Stomach smooth muscle (tissue), 2 donors: ENCODE measurements at regions not wholly inside any gene's neighbourhood (a gene's known extent, or its start where the extent isn't known, plus 50 kb on each side); places are given as distances from the start of the nearest gene placed in this dataset.

Experiments used
- H3K27ac ChIP-seq: one replicate; pipeline ENCODE4 v1.7.0; 2013; ENCODE audit warnings: mild to moderate bottlenecking, low read length, inconsistent platforms
- H3K27me3 ChIP-seq, 2 donors: one replicate each; pipeline ENCODE4 v1.7.0; 2013; ENCODE audit warnings: low read length in 2 of 2; ENCODE audit not compliant: insufficient read depth in 2 of 2, control insufficient read depth in 1 of 2
- H3K36me3 ChIP-seq, 2 donors: one replicate each; pipeline ENCODE4 v1.7.0; 2013; ENCODE audit warnings: low read length in 2 of 2; ENCODE audit not compliant: control insufficient read depth in 2 of 2, insufficient read depth in 2 of 2
- H3K4me1 ChIP-seq: one replicate; pipeline ENCODE4 v1.7.0; 2013; ENCODE audit warnings: low read length; ENCODE audit not compliant: control insufficient read depth, insufficient read depth
- H3K4me3 ChIP-seq, 2 donors: one replicate each; pipeline ENCODE4 v1.7.0; 2013; ENCODE audit warnings: low read length in 2 of 2
- H3K9ac ChIP-seq, 2 donors: one replicate each; pipeline ENCODE4 v1.7.0; 2013; ENCODE audit warnings: low read length in 2 of 2, mild to moderate bottlenecking in 1 of 2
- H3K9me3 ChIP-seq, 2 donors: one replicate each; pipeline ENCODE4 v1.7.0; 2013; ENCODE audit warnings: low read length in 2 of 2; ENCODE audit not compliant: control insufficient read depth in 2 of 2
- donor health status: healthy.
- donor health status: Pancreatic carcinoma.

- Histone ChIP-seq H3K27me3 (no peaks in the 10 kb centered on the region), H3K36me3 (no peaks in the 10 kb centered on the region), H3K9me3 (no peaks in the 10 kb centered on the region), H3K27ac (no peak overlapping the region), H3K4me1 (no peaks in the 10 kb centered on the region), H3K4me3 (no peak overlapping the region), H3K9ac (no peak overlapping the region)
These were observed 1162.6 kb upstream of the C9orf72 start for GRCh38 chr9:28735738-28736342.

DNA sequence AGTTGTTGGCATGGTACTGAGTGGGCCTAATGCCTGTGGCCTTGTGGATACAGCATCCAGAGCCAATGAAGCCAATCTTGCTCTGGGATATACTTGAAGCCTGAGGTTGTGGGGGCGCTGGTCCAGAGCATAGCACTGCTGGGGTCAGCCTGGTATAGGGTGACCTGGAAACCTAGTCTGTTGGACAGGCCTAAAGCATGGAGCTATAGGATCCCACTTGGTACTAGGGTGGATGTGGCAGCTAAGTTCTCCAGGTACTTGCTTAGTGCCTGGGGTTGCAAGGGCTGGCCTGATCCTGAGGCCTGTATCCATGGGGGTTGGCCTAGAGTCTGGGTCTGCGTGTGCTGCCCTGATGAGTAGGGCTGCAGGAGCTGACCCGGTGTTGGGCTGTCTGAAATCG, 1168.2 kb upstream of the C9orf72 start:
- H3K9me3 ChIP-seq: no peaks in the 10 kb centered on the region
- no peak overlapping the region for H3K4me3 ChIP-seq
- no peaks in the 10 kb centered on the region for H3K4me1 ChIP-seq

DNA sequence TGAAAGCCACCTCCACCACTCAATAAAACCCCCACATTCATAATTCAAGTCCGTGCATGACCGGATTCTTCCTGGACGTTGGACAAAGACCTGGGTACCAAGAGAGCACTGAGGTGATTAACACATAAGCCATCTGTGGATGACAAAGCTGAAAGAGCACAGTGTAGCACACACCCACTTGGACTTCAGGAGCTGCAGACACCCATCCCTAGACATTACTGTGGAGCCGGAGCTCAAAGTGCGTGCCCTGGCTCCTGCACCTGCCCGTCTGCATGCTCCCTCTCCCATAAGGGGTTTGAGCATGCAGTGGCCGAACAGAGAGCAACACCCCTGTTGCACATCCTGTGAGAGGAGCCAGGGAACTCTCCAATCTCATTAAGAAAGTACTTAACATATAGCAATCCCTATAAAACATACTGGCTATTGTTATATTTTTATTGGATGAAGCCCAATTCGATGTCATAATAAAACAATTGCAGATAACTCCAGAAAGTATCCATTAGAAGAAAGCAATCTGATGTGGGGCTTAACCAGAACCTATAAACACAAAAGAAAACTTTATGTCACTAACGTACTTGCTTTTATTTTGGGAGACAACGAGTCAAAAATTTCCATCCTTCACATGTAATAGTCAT, 1174.2 kb upstream of the C9orf72 start:
- no peaks in the 10 kb centered on the region for H3K9me3 ChIP-seq
- H3K36me3 ChIP-seq: no peaks in the 10 kb centered on the region
- H3K9ac ChIP-seq: no peak overlapping the region
- no peaks in the 10 kb centered on the region for H3K27me3 ChIP-seq
- no peaks in the 10 kb centered on the region for H3K4me1 ChIP-seq
- H3K27ac ChIP-seq: no peak overlapping the region
- no peak overlapping the region for H3K4me3 ChIP-seq

More for the DNA sequence above, 1168.2 kb upstream of the C9orf72 start:
- no peaks in the 10 kb centered on the region for H3K27me3 ChIP-seq
- H3K27ac ChIP-seq: no peak overlapping the region
- H3K36me3 ChIP-seq: no peaks in the 10 kb centered on the region
- no peak overlapping the region for H3K9ac ChIP-seq

DNA sequence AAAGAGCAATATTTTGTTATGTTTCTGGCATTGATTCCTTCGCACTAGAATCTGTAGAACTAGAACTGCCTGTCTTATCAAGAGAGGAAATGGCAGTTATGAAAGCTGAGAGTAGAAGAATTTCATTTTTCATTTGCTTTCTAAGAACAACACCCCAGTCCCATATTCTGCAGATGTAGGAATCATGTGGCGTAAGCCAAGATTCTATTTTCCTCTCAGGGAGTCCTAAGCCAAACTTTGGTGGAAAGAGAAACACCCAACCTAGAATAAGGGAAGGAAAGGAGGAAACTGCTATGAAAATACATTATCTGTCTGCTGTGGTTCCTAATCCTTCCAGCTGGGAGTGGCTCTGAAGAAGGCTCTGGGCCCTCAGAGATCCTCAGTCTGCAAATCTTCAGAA, 1176.9 kb upstream of the C9orf72 start:
- no peaks in the 10 kb centered on the region for H3K9me3 ChIP-seq
- no peaks in the 10 kb centered on the region for H3K36me3 ChIP-seq
- no peaks in the 10 kb centered on the region for H3K27me3 ChIP-seq
- no peaks in the 10 kb centered on the region for H3K4me1 ChIP-seq
- no peak overlapping the region for H3K27ac ChIP-seq
- H3K4me3 ChIP-seq: no peak overlapping the region
- H3K9ac ChIP-seq: no peak overlapping the region

DNA sequence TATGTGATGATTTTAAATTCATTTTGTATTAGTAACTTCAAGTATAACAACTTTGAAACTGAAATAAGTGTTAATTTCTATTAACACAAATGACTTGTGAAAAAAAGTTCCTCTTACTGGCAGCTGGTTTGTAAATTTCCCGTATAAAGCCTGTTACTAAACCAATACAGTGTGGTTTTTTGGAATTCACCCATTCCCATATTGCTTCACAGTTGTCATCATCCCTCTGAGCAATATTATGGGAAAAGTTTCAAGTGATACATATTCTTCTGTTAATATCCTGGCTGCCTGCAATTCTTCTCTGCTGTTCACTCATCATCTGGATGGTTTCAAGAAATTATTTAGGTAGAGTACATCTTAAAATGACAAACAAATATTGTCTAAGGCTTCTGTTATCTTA, 1185.1 kb upstream of the C9orf72 start:
- H3K9me3 ChIP-seq: no peaks in the 10 kb centered on the region
- H3K9ac ChIP-seq: no peak overlapping the region
- H3K27me3 ChIP-seq: no peaks in the 10 kb centered on the region
- H3K4me1 ChIP-seq: no peaks in the 10 kb centered on the region
- H3K36me3 ChIP-seq: no peaks in the 10 kb centered on the region
- H3K27ac ChIP-seq: no peak overlapping the region
- H3K4me3 ChIP-seq: no peak overlapping the region

GRCh38 chr9:28758971-28759370, 1185.7 kb upstream of the C9orf72 start:
- Histone ChIP-seq H3K27me3 (no peaks in the 10 kb centered on the region), H3K9me3 (no peaks in the 10 kb centered on the region), H3K27ac (no peak overlapping the region), H3K36me3 (no peaks in the 10 kb centered on the region), H3K4me1 (no peaks in the 10 kb centered on the region), H3K4me3 (no peak overlapping the region), H3K9ac (no peak overlapping the region)

DNA sequence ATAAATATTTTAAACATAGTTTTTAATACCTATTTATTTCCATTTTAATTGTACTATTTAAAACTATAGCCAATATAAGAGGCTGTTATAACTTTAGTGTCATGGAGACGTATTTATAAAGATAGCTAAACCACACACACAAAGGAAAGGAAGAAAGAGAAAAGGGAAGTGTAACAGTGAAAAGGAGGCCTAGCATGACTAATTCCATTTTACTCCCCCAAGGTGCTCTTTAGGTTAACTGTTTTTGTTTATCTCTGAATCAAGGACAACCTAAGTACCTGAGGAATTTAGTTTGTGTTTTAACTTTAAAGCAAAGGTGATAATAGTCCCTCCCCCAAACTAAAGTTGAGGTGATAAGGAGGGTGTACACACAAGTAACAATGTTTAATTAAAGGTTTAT, 1188.9 kb upstream of the C9orf72 start:
- Histone ChIP-seq H3K36me3 (no peaks in the 10 kb centered on the region), H3K4me1 (no peaks in the 10 kb centered on the region), H3K9ac (no peak overlapping the region), H3K4me3 (no peak overlapping the region), H3K9me3 (no peaks in the 10 kb centered on the region), H3K27ac (no peak overlapping the region), H3K27me3 (no peaks in the 10 kb centered on the region)

GRCh38 chr9:28764532-28764931, 1191.3 kb upstream of the C9orf72 start:
- H3K4me3 ChIP-seq: no peak overlapping the region
- no peaks in the 10 kb centered on the region for H3K9me3 ChIP-seq
- no peaks in the 10 kb centered on the region for H3K36me3 ChIP-seq
- H3K27ac ChIP-seq: no peak overlapping the region
- no peaks in the 10 kb centered on the region for H3K27me3 ChIP-seq
- no peaks in the 10 kb centered on the region for H3K4me1 ChIP-seq
- no peak overlapping the region for H3K9ac ChIP-seq

DNA sequence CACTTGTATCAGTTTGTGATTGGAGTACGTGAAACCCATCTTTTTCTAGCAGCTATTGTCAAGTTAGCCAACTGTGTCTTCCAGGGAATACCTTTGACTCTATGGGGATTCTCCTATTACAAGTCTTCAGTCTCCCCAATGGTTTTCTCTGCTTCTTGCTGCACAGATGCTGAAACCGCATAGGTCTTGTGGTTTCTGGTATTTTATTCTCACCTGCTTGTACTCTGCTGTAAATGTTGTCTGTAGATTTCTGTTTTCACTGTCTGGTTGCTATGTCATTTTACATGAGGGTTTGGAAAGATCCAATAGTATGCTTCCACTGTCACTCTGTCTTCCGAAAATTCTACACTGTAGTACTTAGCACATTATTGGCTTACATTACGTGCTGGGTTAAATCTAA, 1196.9 kb upstream of the C9orf72 start:
- no peak overlapping the region for H3K27ac ChIP-seq

DNA sequence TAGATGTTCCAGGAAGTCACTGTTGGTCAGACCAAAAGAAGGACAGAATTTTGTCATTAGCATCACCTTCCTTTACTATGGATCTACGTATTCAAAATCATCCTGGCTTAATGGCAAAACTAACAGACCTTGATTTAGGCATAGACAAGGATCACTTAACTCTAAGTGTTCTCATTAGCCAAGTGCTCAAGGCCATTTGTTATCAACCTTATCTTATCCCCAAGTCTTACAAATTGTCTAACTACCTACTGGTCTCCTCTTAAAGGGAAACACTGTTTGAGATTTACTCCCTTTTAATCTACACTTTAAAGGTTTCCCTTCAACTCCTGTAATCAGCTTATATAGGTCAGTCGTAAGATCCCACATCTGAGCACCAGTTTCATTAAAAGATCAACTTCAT, 1197.5 kb upstream of the C9orf72 start:
- no peak overlapping the region for H3K9ac ChIP-seq
- H3K4me1 ChIP-seq: no peaks in the 10 kb centered on the region

More for the DNA sequence above, 1196.9 kb upstream of the C9orf72 start:
- H3K9me3 ChIP-seq: no peaks in the 10 kb centered on the region
- no peaks in the 10 kb centered on the region for H3K36me3 ChIP-seq
- no peak overlapping the region for H3K9ac ChIP-seq
- H3K4me3 ChIP-seq: no peak overlapping the region
- H3K4me1 ChIP-seq: no peaks in the 10 kb centered on the region
- no peaks in the 10 kb centered on the region for H3K27me3 ChIP-seq

GRCh38 chr9:28774433-28775235, 1201.4 kb upstream of the C9orf72 start:
- H3K9me3 ChIP-seq: no peaks in the 10 kb centered on the region

More for the DNA sequence above, 1197.5 kb upstream of the C9orf72 start:
- Histone ChIP-seq H3K4me3 (no peak overlapping the region), H3K27ac (no peak overlapping the region), H3K27me3 (no peaks in the 10 kb centered on the region), H3K9me3 (no peaks in the 10 kb centered on the region), H3K36me3 (no peaks in the 10 kb centered on the region)

More at GRCh38 chr9:28774433-28775235, 1201.4 kb upstream of the C9orf72 start:
- no peaks in the 10 kb centered on the region for H3K4me1 ChIP-seq
- H3K27me3 ChIP-seq: no peaks in the 10 kb centered on the region
- no peaks in the 10 kb centered on the region for H3K36me3 ChIP-seq
- H3K9ac ChIP-seq: no peak overlapping the region
- no peak overlapping the region for H3K27ac ChIP-seq
- H3K4me3 ChIP-seq: no peak overlapping the region
